LNCAP (cell line): ENCODE measurements at regions not wholly inside any gene's neighbourhood (a gene's known extent, or its start where the extent isn't known, plus 50 kb on each side); places are given as distances from the start of the nearest gene placed in this dataset.

Experiments used
- TF ChIP-seq, protein P1 (sequence below): fragments of 450-650 bp; IDR thresholded peaks from 2 replicates; pipeline ENCODE4 v1.5.1; 2017; ENCODE audit warnings: mild to moderate bottlenecking

DNA sequence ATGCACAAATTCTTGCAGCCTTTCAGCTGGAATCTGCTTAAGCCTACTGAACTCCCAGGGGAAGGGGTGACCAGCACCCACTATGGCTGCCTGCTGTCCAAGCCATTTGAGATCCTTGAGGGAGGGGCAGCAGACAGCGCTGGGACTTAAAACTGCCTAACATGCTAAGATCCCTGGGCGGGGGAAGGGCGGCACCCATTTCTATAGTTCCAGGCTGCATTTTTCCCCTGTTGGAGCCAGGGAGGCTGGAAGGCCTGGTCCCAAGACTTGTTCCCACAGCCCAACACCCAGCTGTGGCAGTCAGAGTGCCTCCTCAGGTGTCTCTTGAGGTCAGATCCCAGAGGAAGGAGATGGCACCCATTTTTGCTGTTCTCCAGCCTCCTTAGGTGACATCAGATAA, 1061.3 kb upstream of the COX7C start:
- TF ChIP-seq, protein P1, sequence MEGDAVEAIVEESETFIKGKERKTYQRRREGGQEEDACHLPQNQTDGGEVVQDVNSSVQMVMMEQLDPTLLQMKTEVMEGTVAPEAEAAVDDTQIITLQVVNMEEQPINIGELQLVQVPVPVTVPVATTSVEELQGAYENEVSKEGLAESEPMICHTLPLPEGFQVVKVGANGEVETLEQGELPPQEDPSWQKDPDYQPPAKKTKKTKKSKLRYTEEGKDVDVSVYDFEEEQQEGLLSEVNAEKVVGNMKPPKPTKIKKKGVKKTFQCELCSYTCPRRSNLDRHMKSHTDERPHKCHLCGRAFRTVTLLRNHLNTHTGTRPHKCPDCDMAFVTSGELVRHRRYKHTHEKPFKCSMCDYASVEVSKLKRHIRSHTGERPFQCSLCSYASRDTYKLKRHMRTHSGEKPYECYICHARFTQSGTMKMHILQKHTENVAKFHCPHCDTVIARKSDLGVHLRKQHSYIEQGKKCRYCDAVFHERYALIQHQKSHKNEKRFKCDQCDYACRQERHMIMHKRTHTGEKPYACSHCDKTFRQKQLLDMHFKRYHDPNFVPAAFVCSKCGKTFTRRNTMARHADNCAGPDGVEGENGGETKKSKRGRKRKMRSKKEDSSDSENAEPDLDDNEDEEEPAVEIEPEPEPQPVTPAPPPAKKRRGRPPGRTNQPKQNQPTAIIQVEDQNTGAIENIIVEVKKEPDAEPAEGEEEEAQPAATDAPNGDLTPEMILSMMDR, result no peak

DNA sequence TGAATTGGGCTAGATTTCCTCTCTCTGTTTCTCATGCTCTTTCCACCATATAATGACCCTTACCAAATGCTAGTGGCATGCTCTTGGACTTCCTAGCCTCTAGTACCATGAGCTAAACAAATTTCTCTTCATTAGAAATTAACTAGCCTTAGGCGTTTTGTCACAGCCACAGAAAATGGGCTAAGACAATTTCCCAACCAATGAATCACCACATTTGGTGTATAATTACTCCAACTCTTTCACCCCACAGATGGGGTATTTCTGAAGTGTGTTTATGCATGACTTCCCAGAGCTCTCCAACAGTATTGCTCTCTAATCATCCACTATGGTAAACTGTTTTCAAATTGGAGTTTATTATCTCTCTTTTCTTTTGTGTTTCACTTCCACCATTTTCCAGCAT, 1041.1 kb upstream of the COX7C start:
- TF ChIP-seq, protein P1, result no peak

DNA sequence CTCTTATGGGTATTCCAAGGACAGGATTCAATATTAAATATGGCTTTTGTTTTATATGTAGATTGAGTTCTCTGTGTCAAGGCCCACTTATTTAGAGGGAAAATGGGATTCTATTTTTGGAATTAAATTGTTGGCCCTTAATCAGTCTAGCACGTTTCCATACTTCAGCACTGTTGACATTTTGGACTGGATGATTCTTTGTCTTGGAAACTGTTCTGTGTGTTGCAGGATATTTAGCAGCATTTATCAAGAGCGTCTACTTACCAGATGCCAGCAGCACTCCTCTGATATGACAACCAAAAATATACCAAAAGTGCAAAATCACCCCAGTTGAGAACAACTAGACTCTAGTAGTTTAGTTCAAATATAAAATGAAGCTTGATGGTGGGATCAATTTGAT, 1027.0 kb upstream of the COX7C start:
- TF ChIP-seq, protein P1, result no peak

DNA sequence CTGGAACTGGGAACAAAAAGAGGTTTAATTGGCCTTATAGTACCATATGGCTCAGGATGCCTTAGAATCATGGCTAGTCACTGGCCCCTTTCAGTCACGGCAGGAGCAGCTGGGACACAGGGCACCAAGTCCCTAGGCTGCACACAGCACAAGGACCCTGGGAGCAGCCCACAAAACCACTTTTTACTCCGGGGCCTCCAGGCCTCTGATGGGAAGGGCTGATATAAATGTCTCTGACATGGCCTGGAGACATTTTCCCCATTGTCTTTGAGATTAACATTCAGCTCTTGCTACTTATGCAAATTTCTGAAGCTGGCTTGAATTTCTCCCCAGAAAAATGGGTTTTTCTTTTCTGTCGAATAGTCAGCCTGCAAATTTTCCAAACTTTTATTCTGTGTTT, 1026.4 kb upstream of the COX7C start:
- TF ChIP-seq, protein P1, result no peak

DNA sequence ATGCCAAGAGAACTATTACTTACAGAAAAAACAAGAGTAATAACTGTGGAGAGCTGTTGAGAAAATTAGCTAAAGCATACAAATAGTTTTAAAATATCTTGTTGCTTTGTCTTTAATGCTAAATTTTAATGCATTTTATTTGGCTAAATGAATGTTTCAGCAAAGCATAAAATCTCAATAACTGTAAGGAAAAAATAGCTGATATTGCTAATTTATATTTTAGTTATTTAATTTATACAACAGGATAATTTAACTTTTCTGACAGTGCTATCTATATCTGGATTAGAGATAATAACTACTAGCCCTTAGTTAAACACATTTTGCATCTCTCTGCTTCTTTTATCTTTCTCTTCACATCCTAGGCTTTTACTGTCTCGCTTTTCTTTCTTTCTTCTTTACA, 1014.9 kb upstream of the COX7C start:
- TF ChIP-seq, protein P1, result no peak

DNA sequence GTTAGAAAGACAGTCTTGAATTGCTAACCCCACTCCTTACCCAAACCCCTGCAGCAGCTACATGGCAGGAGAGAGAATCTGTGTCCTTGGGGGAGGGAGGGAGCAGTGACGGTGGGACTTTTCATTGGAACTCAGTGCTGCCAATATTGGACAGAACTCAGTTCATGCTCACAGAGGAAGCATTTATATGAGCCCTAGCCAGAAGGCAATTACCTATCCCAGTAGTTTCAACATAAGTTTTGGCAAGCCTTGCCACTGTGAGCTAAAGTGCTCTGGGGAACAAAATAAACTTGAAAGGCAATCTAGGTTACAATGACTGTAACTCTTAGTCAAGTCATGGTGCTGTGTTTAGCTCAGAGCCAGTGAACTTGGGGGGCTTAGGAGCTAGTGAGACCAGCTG, 1013.4 kb upstream of the COX7C start:
- TF ChIP-seq, protein P1, result no peak

DNA sequence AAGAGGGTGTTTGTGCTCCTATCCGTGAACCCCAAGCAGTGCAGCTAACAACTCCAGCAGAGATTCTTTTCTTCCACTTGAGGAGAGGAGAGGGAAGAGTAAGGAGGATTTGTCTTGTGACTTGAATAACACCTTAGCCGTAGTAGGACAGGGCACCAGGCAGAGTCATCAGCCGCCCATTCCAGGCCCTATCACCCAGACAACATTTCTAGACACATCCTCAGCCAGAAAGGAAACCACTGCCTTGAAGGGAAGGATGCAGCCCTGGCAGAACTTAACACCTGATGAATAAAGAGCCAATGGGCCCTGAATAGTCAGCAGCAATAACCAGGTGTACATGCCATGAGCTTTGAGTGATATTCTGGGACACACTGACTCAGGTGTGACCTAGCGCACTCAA, 1013.0 kb upstream of the COX7C start:
- TF ChIP-seq, protein P1, result no peak

DNA sequence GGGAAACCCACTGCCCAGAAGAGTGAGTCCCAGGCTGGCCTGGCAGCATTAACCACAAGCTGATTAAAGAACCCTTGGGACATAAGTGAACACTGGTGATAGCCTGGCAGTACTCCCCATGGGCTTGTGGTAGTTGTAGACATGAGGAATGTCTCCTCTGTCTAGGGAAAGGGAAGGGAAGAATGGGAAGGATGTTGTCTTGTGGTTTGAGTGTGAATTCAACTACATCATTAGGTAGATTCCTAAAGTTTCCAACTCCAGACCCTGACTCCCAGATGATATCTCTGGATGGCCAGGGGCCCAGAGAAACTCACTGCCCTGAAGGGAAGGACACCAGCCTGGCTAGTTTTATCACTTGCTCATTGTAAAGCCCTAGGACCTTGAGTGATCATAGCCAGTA, 1012.4 kb upstream of the COX7C start:
- TF ChIP-seq, protein P1, result no peak
